H1 (cell line): ENCODE measurements at regions not wholly inside any gene's neighbourhood (a gene's known extent, or its start where the extent isn't known, plus 50 kb on each side); places are given as distances from the start of the nearest gene placed in this dataset.

Experiments
- CTCF ChIP-seq, 3 experiments: IDR thresholded peaks; 1 replicate in 2 of 3; 2 replicates in 1 of 3; pipeline versions ENCODE4 v1.5.1 to v1.6.1; 2011; ENCODE audit warnings: low read length in 3 of 3, mild to moderate bottlenecking in 3 of 3, inconsistent platforms in 2 of 3, low read depth in 1 of 3, moderate library complexity in 1 of 3; ENCODE audit not compliant: insufficient read depth in 1 of 3; ENCODE audit errors: control extremely low read depth in 1 of 3
- KDM1A ChIP-seq: fragments of 200-600, 300-600 bp; sonication (generic); IDR thresholded peaks from 2 replicates; pipeline ENCODE4 v1.7.1; 2016; ENCODE audit warnings: mild to moderate bottlenecking, low read length, borderline replicate concordance

- TF ChIP-seq KDM1A = no peak
- TF ChIP-seq CTCF (IDR thresholded peaks at IDR 0.05; ENCODE audit: control extremely low read depth in 1 of 3, insufficient read depth in 1 of 3, low read depth in 1 of 3, low read length in 3 of 3) = no peak
Measured at GRCh38 chr9:107742531-107743309, 253.2 kb upstream of the KLF4 start.
